CD4-positive, alpha-beta T cell treated with Interleukin-6 for 4 hours (primary cell): ENCODE measurements at regions not wholly inside any gene's neighbourhood (a gene's known extent, or its start where the extent isn't known, plus 50 kb on each side); places are given as distances from the start of the nearest gene placed in this dataset.

ENCODE experiments used
- DNase-seq: peaks from one replicate; pipeline ENCODE4 v3.0.0-alpha.2; 2020; ENCODE audit warnings: mixed read lengths

- DNase-seq: no peak
These were observed 173.1 kb downstream of the NECTIN3 start for GRCh38 chr3:111244760-111245159.

- no peak for DNase-seq
These were observed 175.5 kb downstream of the NECTIN3 start for GRCh38 chr3:111246967-111247760.

DNA sequence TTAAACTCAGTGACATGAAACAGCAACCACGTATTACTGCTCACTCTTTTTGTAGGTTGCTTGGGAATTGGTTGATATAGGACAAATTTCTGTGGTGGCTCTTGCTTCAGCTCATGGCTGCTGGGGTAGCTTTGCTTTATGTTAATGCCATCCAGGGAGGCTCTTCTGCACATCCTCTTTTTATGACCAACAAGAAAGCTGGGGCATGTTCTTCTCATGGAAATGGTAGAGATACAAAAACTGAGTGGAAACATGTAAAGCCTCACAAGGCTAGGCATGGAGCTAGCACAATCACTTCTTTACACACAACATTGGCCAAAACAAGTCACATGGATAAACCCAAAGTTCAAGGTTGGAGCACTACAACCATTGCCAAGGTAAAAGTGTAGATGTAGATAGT is 176.8 kb downstream of the NECTIN3 start:
- DNase-seq: no peak

- DNase-seq: no peak
These were observed 177.8 kb downstream of the NECTIN3 start for GRCh38 chr3:111249421-111249820.

GRCh38 chr3:111252779-111253178 is 181.2 kb downstream of the NECTIN3 start:
- no peak for DNase-seq

- no peak for DNase-seq
These were observed 182.1 kb downstream of the NECTIN3 start for GRCh38 chr3:111253733-111254132.

GRCh38 chr3:111260878-111261277 is 189.3 kb downstream of the NECTIN3 start:
- no peak for DNase-seq

- DNase-seq: no peak
These were observed 198.2 kb downstream of the NECTIN3 start for GRCh38 chr3:111269777-111270176.

DNA sequence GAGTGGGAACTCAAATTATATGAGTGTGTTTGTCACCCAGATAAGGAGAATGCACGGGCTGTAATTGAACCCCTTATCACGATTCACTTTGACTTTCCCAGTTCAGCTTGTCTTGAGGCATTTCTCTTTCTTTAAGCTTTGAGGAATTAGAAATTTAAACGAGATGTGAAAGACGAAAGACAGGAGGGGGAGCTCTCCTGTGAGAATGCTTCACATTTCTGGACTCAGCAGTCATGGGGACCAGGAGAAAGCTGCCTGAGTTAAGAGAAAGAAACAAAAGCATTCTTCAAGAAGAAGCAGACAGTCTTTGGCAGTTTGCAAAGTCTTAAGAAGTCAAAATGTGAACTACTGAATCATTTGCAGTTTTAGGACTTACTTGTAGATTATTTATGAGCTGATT is 205.6 kb downstream of the NECTIN3 start:
- DNase-seq: peak; percentile 3

DNA sequence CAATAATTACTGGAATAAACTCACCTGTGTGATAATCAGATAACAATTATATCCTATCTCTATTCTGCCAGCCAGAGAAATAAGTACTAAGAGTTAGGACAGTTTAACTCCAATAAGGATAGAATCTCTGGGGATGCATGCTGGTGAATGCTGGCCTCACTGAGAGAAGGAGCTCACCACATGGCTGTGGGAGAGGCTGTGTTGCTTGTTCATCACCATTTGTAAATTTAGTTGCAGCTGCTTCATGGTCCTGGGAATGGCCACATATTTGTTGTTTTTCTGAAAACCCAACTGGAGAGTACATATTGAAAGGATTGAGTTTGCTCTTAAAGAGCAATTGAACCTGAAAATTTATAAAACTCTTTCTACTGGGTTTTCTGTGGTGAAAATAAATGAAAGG is 207.3 kb downstream of the NECTIN3 start:
- no peak for DNase-seq

GRCh38 chr3:111282024-111282423 is 210.4 kb downstream of the NECTIN3 start:
- DNase-seq: peak; percentile 7

DNA sequence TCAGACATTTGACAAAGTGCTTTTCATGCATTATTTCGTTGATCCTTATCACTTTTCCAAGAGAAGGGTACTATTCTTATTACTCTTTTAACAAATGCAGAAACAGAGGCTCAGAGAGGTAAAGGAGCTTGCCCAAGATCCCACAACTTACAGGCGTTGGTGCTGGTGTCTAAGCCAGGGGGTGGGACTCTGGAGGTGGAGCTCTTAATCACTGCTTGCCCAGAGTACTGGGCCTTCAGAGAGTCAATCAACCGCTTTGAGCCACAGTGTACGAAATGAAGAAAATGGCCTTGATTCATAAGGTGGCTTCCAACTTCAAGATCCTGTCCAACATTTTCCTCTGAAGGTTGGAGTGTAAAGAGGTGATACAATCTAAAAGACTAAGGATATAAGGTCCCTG is 211.5 kb downstream of the NECTIN3 start:
- DNase-seq: no peak

DNA sequence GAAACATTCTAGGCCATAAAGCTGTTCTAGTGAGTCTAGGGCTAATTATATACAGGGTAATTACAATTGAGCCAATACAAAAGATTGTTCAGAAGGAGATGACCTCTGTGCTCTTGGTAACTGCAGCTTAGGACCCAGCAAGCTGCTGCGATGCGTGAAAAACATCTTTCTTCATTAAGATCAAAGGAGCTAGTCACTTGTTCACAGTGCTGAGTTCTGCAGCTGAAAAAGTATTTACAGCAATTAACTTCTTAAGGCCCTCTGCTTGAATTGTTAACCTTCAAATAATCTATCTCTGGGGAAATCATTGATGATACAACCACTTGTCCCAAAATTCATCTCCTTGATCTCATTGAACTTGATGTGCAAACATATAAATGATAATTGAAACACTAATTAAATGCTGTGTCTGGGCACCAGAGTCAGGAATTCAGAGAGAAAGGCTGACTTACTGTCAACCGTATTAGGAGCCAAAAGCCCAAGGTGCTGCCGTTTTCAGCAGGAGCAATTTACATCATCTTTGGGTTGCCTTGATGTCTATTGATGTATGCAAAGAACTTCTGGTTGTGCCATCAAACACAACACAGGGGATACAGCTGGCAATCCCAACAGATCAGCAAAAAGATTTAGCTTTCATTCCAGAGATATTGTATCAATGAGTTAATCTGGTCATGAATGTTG is 213.0 kb downstream of the NECTIN3 start:
- no peak for DNase-seq

GRCh38 chr3:111285184-111285538 is 213.5 kb downstream of the NECTIN3 start:
- DNase-seq: no peak

DNA sequence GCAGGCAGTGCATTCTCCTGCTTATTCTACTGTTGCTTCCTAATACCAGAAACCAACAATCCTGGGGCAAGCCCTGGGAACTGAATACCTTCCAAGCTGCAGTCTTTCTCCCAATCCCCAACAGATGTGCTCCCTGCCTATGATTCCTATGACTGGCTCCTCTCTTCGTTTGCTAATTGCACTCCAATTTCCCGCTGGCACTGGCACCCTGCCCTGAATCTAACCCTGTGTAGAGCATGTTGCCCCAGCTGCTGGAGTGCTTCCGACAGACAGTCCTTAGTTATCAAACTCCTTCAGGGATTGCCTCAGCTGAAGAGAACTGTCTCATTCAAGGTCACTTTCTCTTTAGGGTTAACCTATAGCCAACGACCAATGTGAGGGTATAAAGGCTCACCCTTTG is 214.1 kb downstream of the NECTIN3 start:
- no peak for DNase-seq

DNA sequence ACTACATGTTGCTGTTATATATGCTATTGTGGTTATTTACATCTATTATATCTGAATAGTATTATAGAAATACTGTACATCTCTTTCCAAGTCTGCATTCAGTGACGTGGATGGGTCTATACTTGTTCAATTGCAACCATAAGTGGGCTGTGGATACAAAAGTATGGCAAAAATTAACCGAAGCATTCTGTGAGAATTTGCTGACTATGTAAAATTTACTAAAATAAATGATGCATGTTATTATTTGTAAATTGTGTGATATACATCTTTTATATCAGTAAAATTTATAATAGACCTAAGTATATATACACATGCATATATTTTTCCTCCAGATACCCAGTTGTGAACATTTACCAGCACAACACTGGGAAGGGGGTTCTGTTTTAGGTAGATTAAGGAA is 215.1 kb downstream of the NECTIN3 start:
- no peak for DNase-seq

GRCh38 chr3:111292117-111292516 is 220.5 kb downstream of the NECTIN3 start:
- DNase-seq: no peak

DNA sequence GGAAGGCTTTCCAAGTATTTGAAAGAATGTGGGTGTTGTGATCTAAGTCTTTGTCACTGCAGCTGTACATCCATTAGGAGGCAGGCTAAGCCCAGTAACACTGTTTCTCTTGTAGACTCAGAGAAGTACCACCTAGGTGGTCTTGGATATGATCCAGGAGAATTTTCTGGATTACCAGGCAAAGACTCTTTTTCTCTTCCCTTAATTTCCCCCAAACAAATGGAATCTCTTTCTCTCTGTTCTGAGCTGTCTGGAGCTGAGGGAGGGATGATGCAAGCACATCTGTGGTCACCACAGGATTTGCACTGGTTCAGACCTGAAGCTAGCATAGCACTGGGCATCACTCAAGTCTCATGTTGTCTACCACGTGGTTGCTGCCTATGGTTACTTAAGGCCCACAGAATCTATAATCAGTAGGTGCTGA is 227.6 kb downstream of the NECTIN3 start:
- no peak for DNase-seq

GRCh38 chr3:111301238-111301798 is 229.7 kb downstream of the NECTIN3 start:
- DNase-seq: no peak

DNA sequence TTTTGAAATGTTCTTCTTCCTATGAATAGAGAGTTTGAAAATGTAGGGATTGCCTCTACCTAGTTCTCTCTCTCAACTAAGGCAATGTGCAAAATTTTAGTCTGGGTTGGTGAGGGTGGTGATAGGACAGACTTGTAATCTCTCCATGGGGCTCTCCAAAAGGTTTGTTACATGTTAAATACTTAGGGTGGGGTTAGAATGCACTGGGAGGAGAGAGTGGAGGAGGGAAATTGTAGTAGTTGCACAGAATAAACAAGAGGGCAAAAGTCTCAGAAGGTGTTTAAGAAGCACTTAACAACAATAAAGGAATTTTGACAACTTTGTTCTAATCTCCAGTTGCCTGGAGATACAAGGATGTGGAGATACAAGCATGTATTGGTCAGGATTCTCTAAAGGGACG is 230.4 kb downstream of the NECTIN3 start:
- no peak for DNase-seq

- DNase-seq: no peak
These were observed 232.1 kb downstream of the NECTIN3 start for GRCh38 chr3:111303760-111304159.

DNA sequence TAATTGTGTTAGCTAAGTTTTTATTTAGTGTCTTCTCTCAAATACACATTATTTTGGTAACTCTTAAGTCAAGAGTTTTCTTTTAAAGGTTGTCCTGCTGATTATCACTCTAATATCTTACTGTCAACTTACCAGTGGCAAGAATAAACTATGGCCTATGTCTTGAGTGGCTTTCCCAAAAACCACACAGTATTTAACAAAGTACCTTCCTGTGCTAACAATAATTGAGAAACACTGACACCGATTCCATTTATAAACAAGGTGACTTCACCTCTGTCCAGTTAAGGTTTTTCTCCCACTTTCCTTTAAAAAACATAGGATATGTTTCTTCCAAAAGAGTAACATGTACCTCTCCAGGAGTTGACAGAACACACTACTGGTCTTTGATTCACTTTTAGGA is 234.3 kb upstream of the CD96 start:
- no peak for DNase-seq

DNA sequence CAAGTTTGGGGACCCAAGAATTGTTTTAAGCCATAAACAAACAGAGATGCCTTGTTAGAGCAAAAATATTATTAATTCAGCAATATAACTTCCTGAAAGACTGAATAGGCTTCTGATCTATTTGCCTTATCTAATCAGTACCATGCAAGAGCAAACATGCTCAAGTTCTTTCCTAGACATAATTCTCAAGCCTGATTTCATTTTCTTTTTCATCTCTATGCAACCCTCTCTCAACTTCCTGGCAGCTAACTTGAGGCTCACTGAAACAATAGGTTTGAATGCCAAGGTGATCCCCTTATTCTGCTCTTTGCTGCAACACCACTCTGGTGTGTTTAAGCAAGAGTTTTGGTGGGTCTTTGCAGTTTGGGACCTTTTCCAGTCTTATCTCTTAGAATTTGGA is 230.9 kb upstream of the CD96 start:
- DNase-seq: no peak

DNA sequence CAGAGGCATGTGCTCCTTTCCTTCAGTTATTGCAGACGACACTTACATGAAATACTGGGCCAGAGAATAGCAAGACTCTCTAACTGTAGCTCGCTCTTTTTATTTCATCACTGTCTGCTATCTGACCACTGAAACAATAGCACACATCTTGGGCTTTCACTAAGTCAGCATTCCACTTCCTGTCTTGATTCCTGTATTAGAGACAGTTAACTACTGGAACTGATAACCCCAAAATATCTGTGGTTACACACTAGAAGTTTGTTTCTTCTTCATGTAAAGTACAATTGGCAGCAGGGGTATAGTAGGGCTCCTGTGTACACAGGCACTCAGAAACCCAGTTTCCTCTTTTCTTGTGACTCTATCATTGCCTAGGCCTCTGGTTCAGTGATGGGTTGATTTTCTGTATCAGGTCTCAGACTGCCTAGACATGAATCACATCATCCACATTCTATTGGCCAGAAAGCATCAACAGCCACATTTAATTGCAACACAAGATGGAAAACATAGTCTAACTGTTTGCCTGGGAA is 230.2 kb upstream of the CD96 start:
- peak; percentile 13 for DNase-seq
